PC-9 (cell line): ENCODE measurements at regions not wholly inside any gene's neighbourhood (a gene's known extent, or its start where the extent isn't known, plus 50 kb on each side); places are given as distances from the start of the nearest gene placed in this dataset.

Source experiments
- EZH2 ChIP-seq: fragments of 200-600 bp; sonication (generic); IDR thresholded peaks from 2 replicates; pipeline ENCODE4 v1.8.0; 2017; ENCODE audit warnings: antibody characterized with exemption, low read depth
- TF ChIP-seq, protein P1 (sequence below): fragments of 200-600 bp; sonication (generic); conservative IDR thresholded peaks from 2 replicates; pipeline ENCODE4 v1.6.1; 2017; ENCODE audit warnings: mixed run types, antibody characterized with exemption, mild to moderate bottlenecking, moderate library complexity

DNA sequence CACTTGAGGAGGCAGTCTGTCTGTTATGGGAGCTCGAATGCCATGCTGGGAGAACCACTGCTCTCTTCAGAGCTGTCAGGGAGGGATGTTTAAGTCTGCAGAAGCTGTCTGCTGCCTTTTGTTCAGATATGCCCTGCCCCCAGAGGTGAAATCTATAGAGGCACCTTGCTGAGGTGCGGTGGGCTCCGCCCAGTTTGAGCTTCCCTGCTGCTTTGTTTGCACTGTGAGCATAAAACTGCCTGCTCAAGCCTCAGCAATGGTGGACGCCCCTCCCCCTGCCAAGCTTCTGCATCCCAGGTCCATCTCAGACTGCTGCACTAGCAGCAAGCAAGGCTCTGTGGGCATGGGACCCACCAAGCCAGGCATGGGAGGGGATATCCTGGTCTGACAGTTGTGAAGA, 247.5 kb downstream of the LMX1A start:
- no peak for TF ChIP-seq EZH2
- TF ChIP-seq, protein P1, sequence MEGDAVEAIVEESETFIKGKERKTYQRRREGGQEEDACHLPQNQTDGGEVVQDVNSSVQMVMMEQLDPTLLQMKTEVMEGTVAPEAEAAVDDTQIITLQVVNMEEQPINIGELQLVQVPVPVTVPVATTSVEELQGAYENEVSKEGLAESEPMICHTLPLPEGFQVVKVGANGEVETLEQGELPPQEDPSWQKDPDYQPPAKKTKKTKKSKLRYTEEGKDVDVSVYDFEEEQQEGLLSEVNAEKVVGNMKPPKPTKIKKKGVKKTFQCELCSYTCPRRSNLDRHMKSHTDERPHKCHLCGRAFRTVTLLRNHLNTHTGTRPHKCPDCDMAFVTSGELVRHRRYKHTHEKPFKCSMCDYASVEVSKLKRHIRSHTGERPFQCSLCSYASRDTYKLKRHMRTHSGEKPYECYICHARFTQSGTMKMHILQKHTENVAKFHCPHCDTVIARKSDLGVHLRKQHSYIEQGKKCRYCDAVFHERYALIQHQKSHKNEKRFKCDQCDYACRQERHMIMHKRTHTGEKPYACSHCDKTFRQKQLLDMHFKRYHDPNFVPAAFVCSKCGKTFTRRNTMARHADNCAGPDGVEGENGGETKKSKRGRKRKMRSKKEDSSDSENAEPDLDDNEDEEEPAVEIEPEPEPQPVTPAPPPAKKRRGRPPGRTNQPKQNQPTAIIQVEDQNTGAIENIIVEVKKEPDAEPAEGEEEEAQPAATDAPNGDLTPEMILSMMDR, result no peak
